Upper lobe of left lung (tissue), 4 donors: ENCODE measurements at regions not wholly inside any gene's neighbourhood (a gene's known extent, or its start where the extent isn't known, plus 50 kb on each side); places are given as distances from the start of the nearest gene placed in this dataset.

Source experiments
- CTCF ChIP-seq, 6 experiments: fragments of 450-650 bp in 4 of 6; fragments of 200-600 bp in 2 of 6; sonication (generic) in 2 of 6; IDR thresholded peaks; one replicate each; pipeline ENCODE4 v1.5.1; 2016 to 2019; ENCODE audit warnings: antibody characterized with exemption in 6 of 6
- POLR2A ChIP-seq, 4 donors: fragments of 450-650 bp; IDR thresholded peaks; one replicate each; pipeline ENCODE4 v1.5.1; 2016 to 2017; ENCODE audit warnings: antibody characterized with exemption in 4 of 4, mild to moderate bottlenecking in 2 of 4

GRCh38 chr12:59407799-59408198, 188.0 kb upstream of the SLC16A7 start:
- TF ChIP-seq CTCF (IDR thresholded peaks at IDR 0.05) (no peak), POLR2A (IDR thresholded peaks at IDR 0.05) (no peak)
